H9 (cell line): ENCODE measurements at regions not wholly inside any gene's neighbourhood (a gene's known extent, or its start where the extent isn't known, plus 50 kb on each side); places are given as distances from the start of the nearest gene placed in this dataset.

Source experiments
- DNase-seq: peaks from one replicate; pipeline ENCODE4 v3.0.0-alpha.2; 2017
- H2AFZ ChIP-seq: one replicate; pipeline ENCODE4 v1.6.1; 2013; ENCODE audit warnings: mild to moderate bottlenecking, low read length, control low read depth, moderate library complexity
- H2AK5ac ChIP-seq: 2 replicates; pipeline ENCODE4 v1.6.1; 2013; ENCODE audit warnings: low read length, control low read depth, mixed read lengths; ENCODE audit not compliant: insufficient read length
- H2BK120ac ChIP-seq: one replicate; pipeline ENCODE4 v1.6.1; 2013; ENCODE audit warnings: low read depth, mild to moderate bottlenecking, low read length, control low read depth, inconsistent platforms; ENCODE audit not compliant: poor library complexity, severe bottlenecking
- H2BK12ac ChIP-seq: 2 replicates; pipeline ENCODE4 v1.6.1; 2013; ENCODE audit warnings: low read length, control low read depth, mixed read lengths, low read depth; ENCODE audit not compliant: insufficient read length
- H2BK15ac ChIP-seq: 2 replicates; pipeline ENCODE4 v1.6.1; 2013; ENCODE audit warnings: low read depth, low read length, control low read depth
- H2BK20ac ChIP-seq: one replicate; pipeline ENCODE4 v1.6.1; 2013; ENCODE audit warnings: low read depth, mild to moderate bottlenecking, low read length, control low read depth, inconsistent platforms; ENCODE audit not compliant: poor library complexity, severe bottlenecking
- H2BK5ac ChIP-seq: 2 replicates; pipeline ENCODE4 v1.6.1; 2013; ENCODE audit warnings: low read length, control low read depth, mixed read lengths; ENCODE audit not compliant: insufficient read length
- H3K14ac ChIP-seq: 2 replicates; pipeline ENCODE4 v1.6.1; 2013; ENCODE audit warnings: low read length, control low read depth; ENCODE audit not compliant: insufficient read depth
- H3K18ac ChIP-seq: 2 replicates; pipeline ENCODE4 v1.6.1; 2013; ENCODE audit warnings: low read depth, mild to moderate bottlenecking, mixed read lengths, low read length, control low read depth; ENCODE audit not compliant: insufficient read length
- H3K23ac ChIP-seq: 2 replicates; pipeline ENCODE4 v1.6.1; 2013; ENCODE audit warnings: low read length, control low read depth, mixed read lengths, low read depth; ENCODE audit not compliant: insufficient read length
- H3K23me2 ChIP-seq: 2 replicates; pipeline ENCODE4 v1.6.1; 2013; ENCODE audit warnings: low read depth, mild to moderate bottlenecking, mixed read lengths, low read length, control low read depth; ENCODE audit not compliant: insufficient read length, poor library complexity, severe bottlenecking
- H3K27ac ChIP-seq: 2 replicates; pipeline ENCODE4 v1.5.1; 2013; ENCODE audit warnings: low read length, control low read depth, mixed read lengths, low read depth; ENCODE audit not compliant: insufficient read length
- H3K27me3 ChIP-seq: 2 replicates; pipeline ENCODE4 v1.6.1; 2013; ENCODE audit warnings: low read length, control low read depth, inconsistent platforms; ENCODE audit not compliant: insufficient read depth
- H3K4ac ChIP-seq: 2 replicates; pipeline ENCODE4 v1.6.1; 2013; ENCODE audit warnings: low read depth, mild to moderate bottlenecking, control low read depth, inconsistent platforms, low read length, moderate library complexity
- H3K4me1 ChIP-seq: 2 replicates; pipeline ENCODE4 v1.6.1; 2013; ENCODE audit warnings: low read length, control low read depth, inconsistent platforms; ENCODE audit not compliant: insufficient read depth
- H3K4me2 ChIP-seq: 2 replicates; pipeline ENCODE4 v1.6.1; 2013; ENCODE audit warnings: low read length, control low read depth, mixed read lengths; ENCODE audit not compliant: insufficient read length, insufficient read depth
- H3K56ac ChIP-seq: 2 replicates; pipeline ENCODE4 v1.6.1; 2013; ENCODE audit warnings: low read depth, mild to moderate bottlenecking, mixed read lengths, low read length, control low read depth; ENCODE audit not compliant: insufficient read length
- H3K79me1 ChIP-seq: 2 replicates; pipeline ENCODE4 v1.6.1; 2013; ENCODE audit warnings: low read depth, mild to moderate bottlenecking, moderate library complexity, low read length, control low read depth, inconsistent platforms; ENCODE audit not compliant: insufficient read depth, poor library complexity, severe bottlenecking
- H3K79me2 ChIP-seq: 2 replicates; pipeline ENCODE4 v1.6.1; 2013; ENCODE audit warnings: low read length, control low read depth, inconsistent platforms; ENCODE audit not compliant: insufficient read depth
- H3K9ac ChIP-seq: 2 replicates; pipeline ENCODE4 v1.6.1; 2013; ENCODE audit warnings: low read length, control low read depth, mixed read lengths; ENCODE audit not compliant: insufficient read length; ENCODE audit errors: extremely low read depth
- H3K9me3 ChIP-seq: one replicate; pipeline ENCODE4 v1.6.1; 2013; ENCODE audit warnings: low read depth, low read length, inconsistent platforms; ENCODE audit not compliant: control insufficient read depth
- H3T11ph ChIP-seq: one replicate; pipeline ENCODE4 v1.6.1; 2013; ENCODE audit warnings: mild to moderate bottlenecking, low read length, control low read depth, inconsistent platforms
- H4K20me1 ChIP-seq: one replicate; pipeline ENCODE4 v1.6.1; 2013; ENCODE audit not compliant: control insufficient read depth, insufficient read length, insufficient read depth
- H4K5ac ChIP-seq: 2 replicates; pipeline ENCODE4 v1.6.1; 2013; ENCODE audit warnings: low read depth, mild to moderate bottlenecking, mixed read lengths, low read length, control low read depth; ENCODE audit not compliant: insufficient read length
- H4K8ac ChIP-seq: replicated peaks from 2 replicates; pipeline ENCODE4 v1.6.1; 2013; ENCODE audit warnings: low read length, control low read depth, mixed read lengths, low read depth; ENCODE audit not compliant: insufficient read length
- H4K91ac ChIP-seq: 2 replicates; pipeline ENCODE4 v1.6.1; 2013; ENCODE audit warnings: low read depth, mild to moderate bottlenecking, moderate library complexity, mixed read lengths, low read length, control low read depth; ENCODE audit not compliant: insufficient read length
- H3K27ac Mint-ChIP-seq, 3 experiments: 2 replicates in 2 of 3; 3 replicates in 1 of 3; pipeline ENCODE4 v1.8.0; 2020 to 2021; ENCODE audit warnings: mixed read lengths in 3 of 3, mild to moderate bottlenecking in 1 of 3, moderate library complexity in 1 of 3
- H3K27me3 Mint-ChIP-seq: 2 replicates; pipeline ENCODE4 v1.8.0; 2021; ENCODE audit warnings: low read depth, mild to moderate bottlenecking, moderate library complexity, mixed read lengths
- H3K36me3 Mint-ChIP-seq, 3 experiments: 2 replicates in 2 of 3; 3 replicates in 1 of 3; pipeline ENCODE4 v1.8.0; 2020 to 2021; ENCODE audit warnings: low read depth in 3 of 3, mixed read lengths in 3 of 3; ENCODE audit not compliant: insufficient read depth in 1 of 3
- H3K4me1 Mint-ChIP-seq, 2 experiments: 2 replicates each; pipeline ENCODE4 v1.8.0; 2020; ENCODE audit warnings: mixed read lengths in 2 of 2
- H3K4me3 Mint-ChIP-seq, 2 experiments: 2 replicates in 1 of 2; 3 replicates in 1 of 2; pipeline ENCODE4 v1.8.0; 2020 to 2021; ENCODE audit warnings: mild to moderate bottlenecking in 2 of 2, mixed read lengths in 2 of 2, moderate library complexity in 1 of 2
- H3K9me3 Mint-ChIP-seq, 2 experiments: 2 replicates in 1 of 2; 3 replicates in 1 of 2; pipeline ENCODE4 v1.8.0; 2020; ENCODE audit warnings: mild to moderate bottlenecking in 2 of 2, mixed read lengths in 2 of 2, moderate library complexity in 1 of 2
- CTCF ChIP-seq: fragments of 200-600 bp; sonication (generic); conservative IDR thresholded peaks from 3 replicates; pipeline ENCODE4 v1.8.0; 2021; ENCODE audit warnings: antibody characterized with exemption, mild to moderate bottlenecking
- WGBS: extraction: QIAGEN DNeasy Blood & Tissue Kit; methylation state at CpG from one replicate; pipeline ENCODE4 v1.1.7; 2013; ENCODE audit warnings: missing lambda C conversion rate, low lambda C conversion rate, mixed read lengths; ENCODE audit not compliant: insufficient read length; ENCODE audit errors: extremely low coverage; 5-methylcytosine and 5-hydroxymethylcytosine counted together

- Mint-ChIP-seq H3K4me1 (peaks cover 7 to 19% of the 10 kb centered on the region in 2 experiments), H3K4me3 (no peak overlapping the region), H3K36me3 (no peaks in the 10 kb centered on the region), H3K9me3 (no peaks in the 10 kb centered on the region), H3K27ac (no peak overlapping the region), H3K27me3 (no peaks in the 10 kb centered on the region)
- no peak overlapping the region for H2BK12ac ChIP-seq
- H2BK15ac ChIP-seq = no peak overlapping the region
- no peak overlapping the region for H3K56ac ChIP-seq
- H2BK120ac ChIP-seq = no peak overlapping the region
- no CpG with 5 or more reads among the region's 1 CpG for WGBS
- no peak for DNase-seq
- no peak overlapping the region for H3K23ac ChIP-seq
- H3K9me3 ChIP-seq = no peaks in the 10 kb centered on the region
- H3K27me3 ChIP-seq = no peaks in the 10 kb centered on the region
- H3K79me2 ChIP-seq = no peaks in the 10 kb centered on the region
- no peak overlapping the region for H2AK5ac ChIP-seq
- H3K27ac ChIP-seq = no peak overlapping the region
- H3T11ph ChIP-seq = no peak overlapping the region
- no peak overlapping the region for H3K4me2 ChIP-seq
- no peaks in the 10 kb centered on the region; the same call in 1 of the 2 replicates for H3K4me1 ChIP-seq
- no peaks in the 10 kb centered on the region for H4K20me1 ChIP-seq
- no peak overlapping the region for H2BK5ac ChIP-seq
- H4K5ac ChIP-seq = no peak overlapping the region
- no peaks in the 10 kb centered on the region for H3K79me1 ChIP-seq
- no peak overlapping the region for H3K9ac ChIP-seq
- no peak overlapping the region for H4K91ac ChIP-seq
- no peak overlapping the region for H3K14ac ChIP-seq
- H4K8ac ChIP-seq = no peak overlapping the region
- no peak for TF ChIP-seq CTCF
- H3K18ac ChIP-seq = no peak overlapping the region
- H3K23me2 ChIP-seq = no peaks in the 10 kb centered on the region
- H2BK20ac ChIP-seq = no peak overlapping the region
- no peak overlapping the region for H2AFZ ChIP-seq
- no peak overlapping the region for H3K4ac ChIP-seq
Measured at GRCh38 chr1:195941314-195941713, 666.9 kb downstream of the KCNT2 start.
